ENCODE measurements at regions not wholly inside any gene's neighbourhood (a gene's known extent, or its start where the extent isn't known, plus 50 kb on each side); places are given as distances from the start of the nearest gene placed in this dataset.
"Not testable (repeated sequence)": the region's sequence is repeated elsewhere in the genome, so short reads cannot be mapped to it uniquely, and the experiment has no call there.

DNA sequence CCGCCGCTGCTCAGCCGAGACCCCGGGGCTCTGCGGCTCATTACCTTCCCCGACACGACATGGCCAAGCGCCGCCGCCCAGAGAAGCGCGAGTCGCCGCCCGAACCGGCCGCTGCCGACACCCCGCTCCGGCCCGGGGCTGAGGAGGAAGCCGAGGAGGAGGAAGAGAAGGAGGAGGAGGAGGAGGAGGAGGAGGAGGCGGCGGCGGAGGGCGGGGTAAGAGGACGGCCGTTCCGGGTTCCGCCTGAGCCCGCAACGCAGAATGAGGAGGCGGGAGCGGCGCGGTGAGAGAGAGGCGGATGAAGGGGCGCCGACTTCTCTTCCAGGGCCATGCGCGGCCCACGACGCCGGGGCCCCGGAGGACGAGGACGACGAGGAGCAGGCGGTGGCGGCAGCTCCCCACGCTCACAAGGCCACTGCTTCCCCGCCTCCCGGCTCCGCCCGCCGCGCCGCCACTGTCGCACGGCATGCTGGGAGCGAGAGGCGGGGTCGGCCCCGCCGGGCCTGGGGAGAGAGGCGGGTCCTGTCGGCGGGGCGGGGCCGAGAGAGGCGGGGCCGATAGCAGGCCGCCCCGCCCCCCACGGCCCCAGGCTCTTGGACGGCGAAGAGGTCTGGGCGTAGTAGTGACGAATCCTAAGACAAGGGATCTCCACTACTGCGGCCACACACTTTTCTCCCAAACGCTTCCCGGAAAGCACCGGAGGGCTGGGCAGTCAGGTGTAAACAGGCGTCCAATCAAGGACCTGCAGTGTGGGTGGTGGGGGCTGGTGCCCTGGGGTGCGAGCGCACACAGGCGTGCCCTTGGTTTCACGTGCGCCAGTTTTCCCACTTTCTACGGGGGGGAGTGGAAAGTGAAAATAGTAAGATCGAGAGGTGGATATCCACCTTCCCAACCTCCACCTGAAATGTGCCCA is 67.9 kb upstream of the SPN start:
- not testable (repeated sequence) for TF ChIP-seq EZH2phosphoT487 (IDR thresholded peaks at IDR 0.05; ENCODE audit: low read depth)
- TF ChIP-seq, protein P1, sequence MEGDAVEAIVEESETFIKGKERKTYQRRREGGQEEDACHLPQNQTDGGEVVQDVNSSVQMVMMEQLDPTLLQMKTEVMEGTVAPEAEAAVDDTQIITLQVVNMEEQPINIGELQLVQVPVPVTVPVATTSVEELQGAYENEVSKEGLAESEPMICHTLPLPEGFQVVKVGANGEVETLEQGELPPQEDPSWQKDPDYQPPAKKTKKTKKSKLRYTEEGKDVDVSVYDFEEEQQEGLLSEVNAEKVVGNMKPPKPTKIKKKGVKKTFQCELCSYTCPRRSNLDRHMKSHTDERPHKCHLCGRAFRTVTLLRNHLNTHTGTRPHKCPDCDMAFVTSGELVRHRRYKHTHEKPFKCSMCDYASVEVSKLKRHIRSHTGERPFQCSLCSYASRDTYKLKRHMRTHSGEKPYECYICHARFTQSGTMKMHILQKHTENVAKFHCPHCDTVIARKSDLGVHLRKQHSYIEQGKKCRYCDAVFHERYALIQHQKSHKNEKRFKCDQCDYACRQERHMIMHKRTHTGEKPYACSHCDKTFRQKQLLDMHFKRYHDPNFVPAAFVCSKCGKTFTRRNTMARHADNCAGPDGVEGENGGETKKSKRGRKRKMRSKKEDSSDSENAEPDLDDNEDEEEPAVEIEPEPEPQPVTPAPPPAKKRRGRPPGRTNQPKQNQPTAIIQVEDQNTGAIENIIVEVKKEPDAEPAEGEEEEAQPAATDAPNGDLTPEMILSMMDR (IDR thresholded peaks at IDR 0.05; ENCODE audit: low read depth, low read length) = not testable (repeated sequence)

Data from OCI-LY3 (cell line).